Caco-2 (cell line): ENCODE measurements at regions not wholly inside any gene's neighbourhood (a gene's known extent, or its start where the extent isn't known, plus 50 kb on each side); places are given as distances from the start of the nearest gene placed in this dataset.
"Not testable (repeated sequence)": the region's sequence is repeated elsewhere in the genome, so short reads cannot be mapped to it uniquely, and the experiment has no call there.

ENCODE experiments used
- BruUV-seq: library from RNA; stranded (reverse); fragments of 400-500 nt; replicated peaks from 2 replicates; lab custom pipeline; 2021; lab: Mats Ljungman, UMichigan
- CTCF ChIA-PET: fragments of 300-600 bp; sonication (Branson Sonifier 250); formaldehyde crosslinking; loops from one replicate; lab custom pipeline; 2022; ENCODE audit warnings: antibody characterized with exemption; lab: Charles Lee
- POLR2A ChIA-PET: fragments of 300-600 bp; sonication (Branson Sonifier 250); formaldehyde crosslinking; loops from one replicate; lab custom pipeline; 2022; ENCODE audit warnings: antibody characterized with exemption; lab: Charles Lee
- DNase-seq, 2 experiments: peaks; one replicate each; pipeline versions ENCODE4 v3.0.0 to v3.0.0-alpha.2; 2020 to 2022
- H3K27me3 ChIP-seq: replicated peaks from 2 replicates; pipeline ENCODE4 v1.6.0; 2011; ENCODE audit warnings: low read length; ENCODE audit not compliant: control insufficient read depth, insufficient read depth
- H3K36me3 ChIP-seq: 2 replicates; pipeline ENCODE4 v1.5.1; 2011; ENCODE audit warnings: low read length; ENCODE audit not compliant: control insufficient read depth, insufficient read depth
- H3K4me1 ChIP-seq: fragments of 250-450 bp; sonication (Bioruptor Pico); 2 replicates; pipeline ENCODE4 v1.5.1; 2020; ENCODE audit warnings: mild to moderate bottlenecking
- H3K4me3 ChIP-seq: 2 replicates; pipeline ENCODE4 v1.5.1; 2011; ENCODE audit warnings: low read depth, mild to moderate bottlenecking, control low read depth, low read length
- H3K9me3 ChIP-seq: fragments of 250-450 bp; sonication (Bioruptor Pico); 2 replicates; pipeline ENCODE4 v1.5.1; 2020; ENCODE audit warnings: mild to moderate bottlenecking, moderate library complexity
- H3K27ac Mint-ChIP-seq: one replicate; pipeline ENCODE4 v1.8.0; 2022; ENCODE audit warnings: mixed read lengths; ENCODE audit not compliant: unreplicated experiment
- H3K27me3 Mint-ChIP-seq: one replicate; pipeline ENCODE4 v1.8.0; 2022; ENCODE audit warnings: mixed read lengths; ENCODE audit not compliant: insufficient read depth, unreplicated experiment
- H3K36me3 Mint-ChIP-seq: one replicate; pipeline ENCODE4 v1.8.0; 2022; ENCODE audit warnings: mild to moderate bottlenecking, mixed read lengths; ENCODE audit not compliant: insufficient read depth, unreplicated experiment
- H3K4me1 Mint-ChIP-seq: one replicate; pipeline ENCODE4 v1.8.0; 2022; ENCODE audit warnings: low read depth, mixed read lengths; ENCODE audit not compliant: unreplicated experiment
- H3K4me3 Mint-ChIP-seq: one replicate; pipeline ENCODE4 v1.8.0; 2022; ENCODE audit warnings: mild to moderate bottlenecking, moderate library complexity, mixed read lengths; ENCODE audit not compliant: unreplicated experiment
- H3K9me3 Mint-ChIP-seq: one replicate; pipeline ENCODE4 v1.8.0; 2022; ENCODE audit warnings: mixed read lengths; ENCODE audit not compliant: unreplicated experiment
- intact Hi-C: fragments of 100-400 bp; cut with micrococcal nuclease; formaldehyde crosslinking; loops from one replicate; pipeline ENCODE4 v1.10.0; 2022; ENCODE audit not compliant: unreplicated experiment

GRCh38 chr1:146645978-146646604, 292.0 kb upstream of the NBPF12 start:
- H3K9me3 Mint-ChIP-seq, H3K4me3 ChIP-seq, H3K27ac Mint-ChIP-seq, H3K4me1 Mint-ChIP-seq, CTCF ChIA-PET, H3K36me3 Mint-ChIP-seq, BruUV-seq, H3K4me1 ChIP-seq, POLR2A ChIA-PET, intact Hi-C loops, H3K27me3 ChIP-seq, H3K36me3 ChIP-seq, H3K27me3 Mint-ChIP-seq, H3K9me3 ChIP-seq, DNase-seq, H3K4me3 Mint-ChIP-seq: not testable (repeated sequence)

GRCh38 chr1:146641534-146641933, 296.6 kb upstream of the NBPF12 start:
- H3K36me3 ChIP-seq, H3K27me3 Mint-ChIP-seq, POLR2A ChIA-PET, H3K4me1 ChIP-seq, H3K4me3 ChIP-seq, H3K9me3 ChIP-seq, DNase-seq, BruUV-seq, H3K27ac Mint-ChIP-seq, H3K36me3 Mint-ChIP-seq, H3K4me3 Mint-ChIP-seq, H3K27me3 ChIP-seq, intact Hi-C loops, CTCF ChIA-PET, H3K9me3 Mint-ChIP-seq, H3K4me1 Mint-ChIP-seq: not testable (repeated sequence)

- H3K4me3 ChIP-seq, DNase-seq, H3K9me3 ChIP-seq, H3K9me3 Mint-ChIP-seq, H3K4me1 ChIP-seq, intact Hi-C loops, H3K27me3 Mint-ChIP-seq, H3K27me3 ChIP-seq, POLR2A ChIA-PET, H3K36me3 Mint-ChIP-seq, H3K4me1 Mint-ChIP-seq, H3K27ac Mint-ChIP-seq, H3K4me3 Mint-ChIP-seq, BruUV-seq, H3K36me3 ChIP-seq: not testable (repeated sequence)
- CTCF ChIA-PET, result interaction anchor here (0.7 kb wide), 1 partner anchor 717 kb away, joined by 4 read pairs; no protein-coding TSS in a partner anchor
Observed at GRCh38 chr1:146640671-146641070, 297.5 kb upstream of the NBPF12 start.

GRCh38 chr1:146630302-146630701, 307.8 kb upstream of the NBPF12 start:
- H3K4me3 ChIP-seq, BruUV-seq, H3K4me3 Mint-ChIP-seq, H3K27me3 Mint-ChIP-seq, H3K36me3 Mint-ChIP-seq, H3K27me3 ChIP-seq, H3K27ac Mint-ChIP-seq, H3K9me3 ChIP-seq, H3K36me3 ChIP-seq, H3K9me3 Mint-ChIP-seq, POLR2A ChIA-PET, intact Hi-C loops, CTCF ChIA-PET, DNase-seq, H3K4me1 Mint-ChIP-seq, H3K4me1 ChIP-seq: not testable (repeated sequence)

GRCh38 chr1:146618582-146618981, 319.5 kb upstream of the NBPF12 start:
- CTCF ChIA-PET, H3K36me3 Mint-ChIP-seq, H3K9me3 Mint-ChIP-seq, H3K27me3 Mint-ChIP-seq, H3K27me3 ChIP-seq, H3K27ac Mint-ChIP-seq, POLR2A ChIA-PET, H3K9me3 ChIP-seq, intact Hi-C loops, H3K4me1 Mint-ChIP-seq, DNase-seq, H3K4me3 Mint-ChIP-seq, H3K4me1 ChIP-seq, BruUV-seq, H3K36me3 ChIP-seq, H3K4me3 ChIP-seq: not testable (repeated sequence)

GRCh38 chr1:146604681-146605080, 333.4 kb upstream of the NBPF12 start:
- H3K27ac Mint-ChIP-seq, H3K9me3 Mint-ChIP-seq, H3K4me3 Mint-ChIP-seq, H3K36me3 ChIP-seq, H3K36me3 Mint-ChIP-seq, H3K27me3 Mint-ChIP-seq, POLR2A ChIA-PET, H3K9me3 ChIP-seq, H3K4me1 ChIP-seq, DNase-seq, BruUV-seq, H3K4me1 Mint-ChIP-seq, CTCF ChIA-PET, H3K4me3 ChIP-seq, H3K27me3 ChIP-seq, intact Hi-C loops: not testable (repeated sequence)

- H3K9me3 ChIP-seq, H3K4me1 Mint-ChIP-seq, BruUV-seq, intact Hi-C loops, H3K9me3 Mint-ChIP-seq, H3K27me3 Mint-ChIP-seq, H3K4me3 Mint-ChIP-seq, H3K27ac Mint-ChIP-seq, H3K27me3 ChIP-seq, H3K36me3 Mint-ChIP-seq, POLR2A ChIA-PET, H3K36me3 ChIP-seq, CTCF ChIA-PET, DNase-seq, H3K4me1 ChIP-seq, H3K4me3 ChIP-seq: not testable (repeated sequence)
Observed at GRCh38 chr1:146600720-146601307, 337.3 kb upstream of the NBPF12 start.
